ENCODE measurements at regions not wholly inside any gene's neighbourhood (a gene's known extent, or its start where the extent isn't known, plus 50 kb on each side); places are given as distances from the start of the nearest gene placed in this dataset.
A peak's percentile ranks its signal among the peaks of the same experiment; 100 is the strongest.

DNA sequence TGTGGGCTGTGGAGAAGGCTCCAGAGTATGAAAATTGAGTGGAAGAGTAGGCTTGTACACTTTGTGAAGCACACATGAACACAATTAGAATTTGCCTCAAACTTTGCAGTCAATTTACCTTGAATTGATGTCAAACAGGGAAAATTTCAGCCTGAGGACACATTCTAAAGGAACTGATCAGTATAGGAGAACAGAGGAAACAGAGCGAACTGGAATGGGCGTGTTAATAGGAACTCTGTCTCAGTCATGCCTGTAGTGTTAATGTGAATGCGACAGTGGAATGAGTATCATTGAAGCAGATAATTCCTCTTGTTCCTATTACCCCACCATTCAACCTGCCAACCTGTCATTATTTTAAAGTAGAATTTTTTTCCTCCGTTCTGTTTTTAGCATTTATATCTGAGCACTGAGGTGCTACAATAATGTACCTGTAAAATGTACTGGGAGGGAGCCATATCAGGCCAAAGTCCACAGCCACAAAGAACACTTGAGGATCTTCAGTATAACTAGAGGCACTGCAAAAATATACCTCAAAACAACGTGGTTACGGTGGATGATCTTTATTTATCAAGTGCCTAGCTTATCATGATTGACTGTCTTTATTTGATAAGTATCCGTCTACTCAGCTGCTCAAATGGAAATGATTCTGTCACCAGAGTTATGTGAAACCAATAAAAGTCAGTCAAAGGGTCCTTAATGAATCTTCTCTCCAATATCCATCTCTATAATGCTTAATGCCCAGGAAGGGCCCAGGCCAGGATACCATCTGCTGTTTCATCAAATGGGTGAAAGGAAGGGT lies 125.3 kb upstream of the STMND1 start:
- ChIA-PET POLR2A (no interaction called here), CTCF (interaction anchor here (0.6 to 3.3 kb wide), 2 partner anchors 11 to 466 kb away, joined by 8 to 10 read pairs; no protein-coding TSS in a partner anchor)
- peaks cover 0 to 3% (median 0%) of the 10 kb centered on the region in 5 experiments for H3K9me3 ChIP-seq (ENCODE audit: control extremely low read depth in 1 of 5, control insufficient read depth in 4 of 5, insufficient read depth in 2 of 5, low read depth in 1 of 5, low read length in 4 of 5)
- H3K27ac ChIP-seq (ENCODE audit: insufficient read depth in 1 of 2, low read depth in 1 of 2, low read length in 2 of 2, poor library complexity in 1 of 2, severe bottlenecking in 2 of 2) = no peak overlapping the region
- peaks cover 0 to 5% (median 0%) of the 10 kb centered on the region in 5 experiments for H3K27me3 ChIP-seq (replicated peaks in 2 of 5; ENCODE audit: control insufficient read depth in 4 of 5, insufficient read depth in 5 of 5, low read length in 4 of 5)
- WGBS (ENCODE audit: insufficient coverage) = 100% methylated on average over 1 of the region's 7 CpGs
- no peaks in the 10 kb centered on the region for H3K4me1 ChIP-seq (ENCODE audit: control extremely low read depth in 1 of 4, control insufficient read depth in 4 of 4, insufficient read depth in 4 of 4, low read length in 3 of 4)
- no peak for DNase-seq
- no peaks in the 10 kb centered on the region for H3K36me3 ChIP-seq (ENCODE audit: control insufficient read depth in 4 of 4, insufficient read depth in 4 of 4, low read length in 3 of 4)
- H3K4me3 ChIP-seq (ENCODE audit: control insufficient read depth in 1 of 7, extremely low read depth in 1 of 7, insufficient read depth in 4 of 7, low read depth in 2 of 7, low read length in 6 of 7) = no peak overlapping the region

DNA sequence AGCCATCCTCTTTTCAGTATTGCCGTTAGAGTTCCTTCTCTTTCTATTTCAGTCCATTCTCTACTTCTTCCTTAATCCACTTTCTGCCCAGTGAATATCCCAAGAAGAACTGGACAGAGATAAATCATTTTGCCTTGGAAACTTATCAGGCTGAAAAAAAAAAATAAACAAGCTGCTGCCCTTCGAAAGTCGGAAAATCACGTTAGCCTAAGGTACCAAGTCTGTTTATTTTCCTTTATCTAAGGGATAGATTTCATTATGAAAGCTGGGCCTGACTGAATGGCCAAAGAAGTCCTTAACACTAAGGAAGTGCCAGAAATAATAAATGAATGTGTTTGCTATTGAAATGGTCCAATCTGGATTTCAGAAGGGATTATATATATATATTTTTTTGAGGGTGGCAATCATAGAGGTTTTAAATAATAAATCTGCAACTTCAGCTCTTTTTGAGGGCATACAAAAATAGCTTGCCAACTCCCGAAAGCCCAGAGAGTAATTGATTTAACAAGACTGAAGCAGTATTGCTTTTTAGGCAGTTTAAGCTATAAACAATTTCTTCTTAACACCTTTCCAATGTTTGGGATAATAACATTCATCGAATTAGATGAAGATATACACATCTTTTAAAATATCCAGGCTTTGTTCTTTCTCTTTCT lies 127.0 kb upstream of the STMND1 start:
- POLR2A ChIA-PET = no interaction called here
- Histone ChIP-seq H3K9me3 (ENCODE audit: control extremely low read depth in 1 of 5, control insufficient read depth in 4 of 5, insufficient read depth in 2 of 5, low read depth in 1 of 5, low read length in 4 of 5) (peaks cover 0 to 3% (median 0%) of the 10 kb centered on the region in 5 experiments), H3K4me3 (ENCODE audit: control insufficient read depth in 1 of 7, extremely low read depth in 1 of 7, insufficient read depth in 4 of 7, low read depth in 2 of 7, low read length in 6 of 7) (no peak overlapping the region), H3K27ac (ENCODE audit: insufficient read depth in 1 of 2, low read depth in 1 of 2, low read length in 2 of 2, poor library complexity in 1 of 2, severe bottlenecking in 2 of 2) (no peak overlapping the region), H3K27me3 (replicated peaks in 2 of 5; ENCODE audit: control insufficient read depth in 4 of 5, insufficient read depth in 5 of 5, low read length in 4 of 5) (peaks cover 0 to 2% (median 0%) of the 10 kb centered on the region in 5 experiments), H3K36me3 (ENCODE audit: control insufficient read depth in 4 of 4, insufficient read depth in 4 of 4, low read length in 3 of 4) (no peaks in the 10 kb centered on the region), H3K4me1 (ENCODE audit: control extremely low read depth in 1 of 4, control insufficient read depth in 4 of 4, insufficient read depth in 4 of 4, low read length in 3 of 4) (no peaks in the 10 kb centered on the region)
- WGBS (ENCODE audit: insufficient coverage) = 96% methylated on average over 2 of the region's 6 CpGs
- CTCF ChIA-PET = interaction anchor here (0.9 to 3.3 kb wide), 2 partner anchors 9 to 18 kb away, joined by 3 to 10 read pairs; no protein-coding TSS in a partner anchor
- DNase-seq = no peak

DNA sequence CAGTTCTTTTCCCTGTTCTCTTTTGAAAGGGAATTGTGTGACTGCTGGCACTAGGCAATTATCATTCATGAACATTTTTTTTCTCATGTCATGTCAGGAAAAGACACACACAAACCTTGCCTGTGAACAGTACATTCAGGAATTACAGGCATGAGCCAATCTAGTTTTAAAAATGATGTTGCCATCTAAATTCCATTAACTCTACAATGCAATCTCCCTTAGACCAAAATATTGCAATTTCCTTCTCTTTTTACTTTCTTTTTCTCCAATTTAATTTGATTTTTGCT lies 127.5 kb upstream of the STMND1 start:
- peaks cover 0 to 3% (median 0%) of the 10 kb centered on the region in 5 experiments for H3K9me3 ChIP-seq (ENCODE audit: control extremely low read depth in 1 of 5, control insufficient read depth in 4 of 5, insufficient read depth in 2 of 5, low read depth in 1 of 5, low read length in 4 of 5)
- no peak for DNase-seq
- ChIA-PET CTCF (interaction anchor here (0.9 to 3.3 kb wide), 2 partner anchors 9 to 17 kb away, joined by 3 to 10 read pairs; no protein-coding TSS in a partner anchor), POLR2A (no interaction called here)
- no peaks in the 10 kb centered on the region for H3K36me3 ChIP-seq (ENCODE audit: control insufficient read depth in 4 of 4, insufficient read depth in 4 of 4, low read length in 3 of 4)
- no peaks in the 10 kb centered on the region for H3K27me3 ChIP-seq (replicated peaks in 2 of 5; ENCODE audit: control insufficient read depth in 4 of 5, insufficient read depth in 5 of 5, low read length in 4 of 5)
- H3K27ac ChIP-seq (ENCODE audit: insufficient read depth in 1 of 2, low read depth in 1 of 2, low read length in 2 of 2, poor library complexity in 1 of 2, severe bottlenecking in 2 of 2) = no peak overlapping the region
- no peaks in the 10 kb centered on the region for H3K4me1 ChIP-seq (ENCODE audit: control extremely low read depth in 1 of 4, control insufficient read depth in 4 of 4, insufficient read depth in 4 of 4, low read length in 3 of 4)
- H3K4me3 ChIP-seq (ENCODE audit: control insufficient read depth in 1 of 7, extremely low read depth in 1 of 7, insufficient read depth in 4 of 7, low read depth in 2 of 7, low read length in 6 of 7) = no peak overlapping the region

DNA sequence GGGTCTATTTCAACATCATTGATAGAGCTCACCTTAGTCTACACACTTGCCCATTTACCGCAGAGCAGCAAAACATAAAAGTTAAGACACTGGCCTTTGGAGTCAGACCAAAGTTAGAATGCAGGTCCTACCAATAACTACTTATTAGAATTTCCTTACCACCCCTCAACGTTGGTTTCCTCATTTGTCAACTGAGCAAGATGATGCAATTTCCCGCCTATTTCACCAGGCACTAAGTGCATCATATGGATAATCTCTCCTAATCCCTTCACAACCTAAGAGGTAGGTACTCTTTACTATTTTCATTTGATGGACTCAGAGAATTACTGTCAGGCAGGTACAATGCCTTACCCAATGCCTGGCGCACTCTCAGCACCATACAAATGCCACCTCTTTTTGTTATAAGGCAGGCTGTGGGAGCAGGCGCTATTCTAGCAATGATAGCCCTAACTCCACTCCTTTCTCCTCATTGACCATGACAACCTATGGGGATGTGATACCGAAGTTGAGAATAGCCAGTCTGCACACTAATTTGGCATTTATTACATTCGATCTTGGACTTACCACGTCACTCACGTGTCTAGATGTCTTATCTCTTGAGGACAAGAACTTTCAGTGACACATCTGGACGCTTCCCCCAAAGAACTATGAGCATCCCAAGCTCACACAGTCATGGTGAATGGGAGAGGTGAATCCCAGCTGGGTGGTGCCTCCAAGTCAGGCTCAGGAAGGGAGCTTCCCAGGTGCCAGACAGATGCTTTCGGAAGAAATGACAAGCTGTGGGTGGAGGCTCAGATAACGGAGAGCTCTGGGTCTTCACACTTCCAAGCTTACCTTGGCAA lies 128.1 kb upstream of the STMND1 start:
- no peak for DNase-seq
- POLR2A ChIA-PET = no interaction called here
- WGBS (ENCODE audit: insufficient coverage) = 84% methylated on average over 10 of the region's 12 CpGs
- no peaks in the 10 kb centered on the region for H3K36me3 ChIP-seq (ENCODE audit: control insufficient read depth in 4 of 4, insufficient read depth in 4 of 4, low read length in 3 of 4)
- CTCF ChIA-PET = interaction anchor here (1.1 to 3.3 kb wide), 2 partner anchors 8 to 14 kb away, joined by 3 to 10 read pairs; no protein-coding TSS in a partner anchor
- H3K27me3 ChIP-seq (replicated peaks in 2 of 5; ENCODE audit: control insufficient read depth in 4 of 5, insufficient read depth in 5 of 5, low read length in 4 of 5) = no peaks in the 10 kb centered on the region
- H3K9me3 ChIP-seq (ENCODE audit: control extremely low read depth in 1 of 5, control insufficient read depth in 4 of 5, insufficient read depth in 2 of 5, low read depth in 1 of 5, low read length in 4 of 5) = peaks cover 0 to 3% (median 0%) of the 10 kb centered on the region in 5 experiments
- no peak overlapping the region for H3K4me3 ChIP-seq (ENCODE audit: control insufficient read depth in 1 of 7, extremely low read depth in 1 of 7, insufficient read depth in 4 of 7, low read depth in 2 of 7, low read length in 6 of 7)
- no peaks in the 10 kb centered on the region for H3K4me1 ChIP-seq (ENCODE audit: control extremely low read depth in 1 of 4, control insufficient read depth in 4 of 4, insufficient read depth in 4 of 4, low read length in 3 of 4)
- no peak overlapping the region for H3K27ac ChIP-seq (ENCODE audit: insufficient read depth in 1 of 2, low read depth in 1 of 2, low read length in 2 of 2, poor library complexity in 1 of 2, severe bottlenecking in 2 of 2)

DNA sequence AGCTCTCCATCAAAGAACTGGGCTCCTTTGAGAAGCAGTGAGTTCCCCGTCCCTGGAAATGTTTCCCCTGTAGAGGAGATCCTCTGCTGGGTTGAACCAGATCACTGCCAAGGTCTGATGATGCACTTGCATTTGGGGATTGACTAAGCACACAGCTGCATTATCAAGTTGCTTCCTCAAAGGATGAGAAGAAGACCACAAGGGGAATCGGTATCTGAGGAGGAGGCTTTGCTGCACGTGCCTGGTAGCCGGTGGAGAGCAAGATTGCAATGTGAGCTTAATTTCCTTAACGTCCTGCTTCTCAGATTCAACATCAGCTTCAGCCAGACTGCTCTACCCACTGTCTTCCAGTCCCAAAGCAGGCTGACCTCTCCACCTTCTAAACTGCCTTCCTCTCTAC lies 128.8 kb upstream of the STMND1 start:
- ChIA-PET POLR2A (no interaction called here), CTCF (interaction anchor here (0.8 to 3.3 kb wide), 4 partner anchors 8 to 15 kb away, joined by 3 to 10 read pairs (median 3); no protein-coding TSS in a partner anchor)
- no peaks in the 10 kb centered on the region for H3K36me3 ChIP-seq (ENCODE audit: control insufficient read depth in 4 of 4, insufficient read depth in 4 of 4, low read length in 3 of 4)
- no peak overlapping the region for H3K4me3 ChIP-seq (ENCODE audit: control insufficient read depth in 1 of 7, extremely low read depth in 1 of 7, insufficient read depth in 4 of 7, low read depth in 2 of 7, low read length in 6 of 7)
- peak in 2 of 3 donors; percentile 20 to 32 for DNase-seq
- H3K4me1 ChIP-seq (ENCODE audit: control extremely low read depth in 1 of 4, control insufficient read depth in 4 of 4, insufficient read depth in 4 of 4, low read length in 3 of 4) = peaks cover 0 to 7% (median 5%) of the 10 kb centered on the region in 4 experiments
- WGBS (ENCODE audit: insufficient coverage) = 85% methylated on average over 5 of the region's 5 CpGs
- H3K27ac ChIP-seq (ENCODE audit: insufficient read depth in 1 of 2, low read depth in 1 of 2, low read length in 2 of 2, poor library complexity in 1 of 2, severe bottlenecking in 2 of 2) = no peak overlapping the region
- no peaks in the 10 kb centered on the region for H3K9me3 ChIP-seq (ENCODE audit: control extremely low read depth in 1 of 5, control insufficient read depth in 4 of 5, insufficient read depth in 2 of 5, low read depth in 1 of 5, low read length in 4 of 5)
- no peaks in the 10 kb centered on the region for H3K27me3 ChIP-seq (replicated peaks in 2 of 5; ENCODE audit: control insufficient read depth in 4 of 5, insufficient read depth in 5 of 5, low read length in 4 of 5)

DNA sequence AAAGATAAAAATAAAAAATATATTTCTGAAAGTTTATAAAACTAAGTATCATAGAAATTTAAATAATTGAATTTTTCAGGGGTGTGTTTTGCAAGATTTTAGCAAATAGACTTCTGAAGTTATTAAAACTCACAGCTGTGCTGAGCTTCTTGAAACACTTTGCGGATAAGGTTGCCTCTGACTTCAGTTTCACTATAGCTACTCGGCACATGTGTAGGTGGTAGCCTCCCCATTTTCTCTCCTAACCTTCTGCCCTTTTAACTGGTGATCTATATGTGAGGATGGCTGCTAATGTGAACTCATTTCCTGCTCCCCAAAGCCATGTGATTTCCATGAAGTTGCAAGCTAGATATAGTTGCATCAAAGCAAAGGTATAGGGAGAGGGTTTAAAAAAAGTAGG lies 129.3 kb upstream of the STMND1 start:
- H3K4me1 ChIP-seq (ENCODE audit: control extremely low read depth in 1 of 4, control insufficient read depth in 4 of 4, insufficient read depth in 4 of 4, low read length in 3 of 4) = peaks cover 0 to 9% (median 5%) of the 10 kb centered on the region in 4 experiments
- 100% methylated on average over 1 of the region's 2 CpGs for WGBS (ENCODE audit: insufficient coverage)
- H3K36me3 ChIP-seq (ENCODE audit: control insufficient read depth in 4 of 4, insufficient read depth in 4 of 4, low read length in 3 of 4) = no peaks in the 10 kb centered on the region
- ChIA-PET POLR2A (no interaction called here), CTCF (interaction anchor here (0.8 to 0.9 kb wide), 2 partner anchors 9 to 15 kb away, joined by 3 read pairs; no protein-coding TSS in a partner anchor)
- no peaks in the 10 kb centered on the region for H3K9me3 ChIP-seq (ENCODE audit: control extremely low read depth in 1 of 5, control insufficient read depth in 4 of 5, insufficient read depth in 2 of 5, low read depth in 1 of 5, low read length in 4 of 5)
- no peak overlapping the region for H3K27ac ChIP-seq (ENCODE audit: insufficient read depth in 1 of 2, low read depth in 1 of 2, low read length in 2 of 2, poor library complexity in 1 of 2, severe bottlenecking in 2 of 2)
- H3K4me3 ChIP-seq (ENCODE audit: control insufficient read depth in 1 of 7, extremely low read depth in 1 of 7, insufficient read depth in 4 of 7, low read depth in 2 of 7, low read length in 6 of 7) = no peak overlapping the region
- no peak for DNase-seq
- no peaks in the 10 kb centered on the region for H3K27me3 ChIP-seq (replicated peaks in 2 of 5; ENCODE audit: control insufficient read depth in 4 of 5, insufficient read depth in 5 of 5, low read length in 4 of 5)

Data from common myeloid progenitor, CD34-positive (primary cell).